ENCODE measurements at regions not wholly inside any gene's neighbourhood (a gene's known extent, or its start where the extent isn't known, plus 50 kb on each side); places are given as distances from the start of the nearest gene placed in this dataset.
A peak's percentile ranks its signal among the peaks of the same experiment; 100 is the strongest.
"Not testable (repeated sequence)": the region's sequence is repeated elsewhere in the genome, so short reads cannot be mapped to it uniquely, and the experiment has no call there.

GRCh38 chr7:130831817-130832481 is 97.9 kb upstream of the KLF14 start:
- Mint-ChIP-seq H3K27ac (no peak overlapping the region), H3K4me1 (no peaks in the 10 kb centered on the region), H3K4me3 (no peak overlapping the region), H3K27me3 (no peaks in the 10 kb centered on the region), H3K9me3 (peaks cover 15 to 22% of the 10 kb centered on the region in 2 donors)
- DNase-seq (no peak), ATAC-seq (no peak)

- DNase-seq (peak in 1 of 2 donors; percentile 53), ATAC-seq (peak; percentile 92)
- Mint-ChIP-seq H3K4me3 (peak overlapping the region in 1 of 2 donors; percentile 36), H3K27me3 (peaks cover 6% of the 10 kb centered on the region), H3K4me1 (peaks cover 43% of the 10 kb centered on the region), H3K9me3 (no peaks in the 10 kb centered on the region), H3K27ac (peak overlapping the region; percentile 81 to 92)
These were observed 104.7 kb upstream of the KLF14 start for GRCh38 chr7:130838738-130839137.

- no peak for ATAC-seq
- peaks cover 43% of the 10 kb centered on the region for H3K4me1 Mint-ChIP-seq
- peak overlapping the region in 1 of 2 donors; percentile 72 for H3K4me3 Mint-ChIP-seq
- no peak for DNase-seq
- H3K27ac Mint-ChIP-seq, result peak overlapping the region in 1 of 2 donors; percentile 43
- peaks cover 6% of the 10 kb centered on the region for H3K27me3 Mint-ChIP-seq
- no peaks in the 10 kb centered on the region for H3K9me3 Mint-ChIP-seq
These were observed 106.6 kb upstream of the KLF14 start for GRCh38 chr7:130840599-130840998.

- H3K27ac Mint-ChIP-seq, result peak overlapping the region in 1 of 2 donors; percentile 1
- H3K4me3 Mint-ChIP-seq, result peak overlapping the region; percentile 70 to 72
- peak in 1 of 2 donors; percentile 21 for DNase-seq
- H3K4me1 Mint-ChIP-seq, result peaks cover 43% of the 10 kb centered on the region
- no peaks in the 10 kb centered on the region for H3K9me3 Mint-ChIP-seq
- H3K27me3 Mint-ChIP-seq, result peaks cover 6% of the 10 kb centered on the region
- peak; percentile 38 for ATAC-seq
These were observed 107.4 kb upstream of the KLF14 start for GRCh38 chr7:130841416-130841815.

- DNase-seq, result no peak
- no peak overlapping the region for H3K4me3 Mint-ChIP-seq
- no peaks in the 10 kb centered on the region for H3K9me3 Mint-ChIP-seq
- no peak for ATAC-seq
- H3K27me3 Mint-ChIP-seq, result peaks cover 6% of the 10 kb centered on the region
- H3K27ac Mint-ChIP-seq, result peak overlapping the region in 1 of 2 donors; percentile 38
- H3K4me1 Mint-ChIP-seq, result peaks cover 38% of the 10 kb centered on the region
These were observed 109.7 kb upstream of the KLF14 start for GRCh38 chr7:130843703-130844102.

- H3K4me1 Mint-ChIP-seq, result peaks cover 30% of the 10 kb centered on the region
- H3K9me3 Mint-ChIP-seq, result no peaks in the 10 kb centered on the region
- peak overlapping the region in 1 of 2 donors; percentile 45 for H3K27ac Mint-ChIP-seq
- no peak overlapping the region for H3K4me3 Mint-ChIP-seq
- ATAC-seq (no peak), DNase-seq (no peak)
- peaks cover 5% of the 10 kb centered on the region for H3K27me3 Mint-ChIP-seq
These were observed 111.0 kb upstream of the KLF14 start for GRCh38 chr7:130844811-130845580.

GRCh38 chr7:130845581-130846085 is 111.6 kb upstream of the KLF14 start:
- DNase-seq (no peak), ATAC-seq (no peak)
- Mint-ChIP-seq H3K9me3 (no peaks in the 10 kb centered on the region), H3K27me3 (no peaks in the 10 kb centered on the region), H3K4me3 (no peak overlapping the region), H3K4me1 (peaks cover 24% of the 10 kb centered on the region), H3K27ac (no peak overlapping the region)

GRCh38 chr7:130849604-130850003 is 115.6 kb upstream of the KLF14 start:
- no peak for ATAC-seq

GRCh38 chr7:130850956-130851355 is 116.9 kb upstream of the KLF14 start:
- H3K27me3 Mint-ChIP-seq, result no peaks in the 10 kb centered on the region
- no peak for ATAC-seq

More at GRCh38 chr7:130849604-130850003, 115.6 kb upstream of the KLF14 start:
- H3K27me3 Mint-ChIP-seq, result no peaks in the 10 kb centered on the region
- no peak overlapping the region for H3K4me3 Mint-ChIP-seq
- H3K27ac Mint-ChIP-seq, result no peak overlapping the region
- no peaks in the 10 kb centered on the region for H3K9me3 Mint-ChIP-seq
- no peaks in the 10 kb centered on the region for H3K4me1 Mint-ChIP-seq
- DNase-seq, result no peak

GRCh38 chr7:130852867-130853266 is 118.9 kb upstream of the KLF14 start:
- Mint-ChIP-seq H3K9me3 (peaks cover 13 to 16% of the 10 kb centered on the region in 2 donors), H3K27me3 (no peaks in the 10 kb centered on the region), H3K4me3 (no peak overlapping the region), H3K4me1 (no peaks in the 10 kb centered on the region), H3K27ac (no peak overlapping the region)
- DNase-seq, result no peak
- ATAC-seq, result no peak

More at GRCh38 chr7:130850956-130851355, 116.9 kb upstream of the KLF14 start:
- H3K4me1 Mint-ChIP-seq, result no peaks in the 10 kb centered on the region
- H3K27ac Mint-ChIP-seq, result no peak overlapping the region
- H3K4me3 Mint-ChIP-seq, result no peak overlapping the region
- H3K9me3 Mint-ChIP-seq, result no peaks in the 10 kb centered on the region
- DNase-seq, result no peak

GRCh38 chr7:130853503-130854279 is 119.7 kb upstream of the KLF14 start:
- DNase-seq (no peak), ATAC-seq (no peak)
- no peak overlapping the region for H3K27ac Mint-ChIP-seq
- peaks cover 21 to 24% of the 10 kb centered on the region in 2 donors for H3K9me3 Mint-ChIP-seq
- no peak overlapping the region for H3K4me3 Mint-ChIP-seq
- H3K4me1 Mint-ChIP-seq, result no peaks in the 10 kb centered on the region
- no peaks in the 10 kb centered on the region for H3K27me3 Mint-ChIP-seq

GRCh38 chr7:130854481-130854880 is 120.5 kb upstream of the KLF14 start:
- Mint-ChIP-seq H3K9me3 (peaks cover 29 to 32% of the 10 kb centered on the region in 2 donors), H3K27me3 (no peaks in the 10 kb centered on the region), H3K4me3 (no peak overlapping the region), H3K27ac (no peak overlapping the region), H3K4me1 (no peaks in the 10 kb centered on the region)
- DNase-seq (no peak), ATAC-seq (no peak)

- H3K4me3 Mint-ChIP-seq, result no peak overlapping the region
- H3K4me1 Mint-ChIP-seq, result no peaks in the 10 kb centered on the region
- H3K27ac Mint-ChIP-seq, result no peak overlapping the region
- no peaks in the 10 kb centered on the region for H3K27me3 Mint-ChIP-seq
- ATAC-seq (no peak), DNase-seq (no peak)
- H3K9me3 Mint-ChIP-seq, result peaks cover 36 to 56% of the 10 kb centered on the region in 2 donors
These were observed 122.9 kb upstream of the KLF14 start for GRCh38 chr7:130856866-130857265.

GRCh38 chr7:130860832-130861231 is 126.8 kb upstream of the KLF14 start:
- H3K27ac Mint-ChIP-seq, result peak overlapping the region in 1 of 2 donors; percentile 61
- H3K4me3 Mint-ChIP-seq, H3K27me3 Mint-ChIP-seq, ATAC-seq, DNase-seq, H3K4me1 Mint-ChIP-seq: not testable (repeated sequence)
- H3K9me3 Mint-ChIP-seq, result peaks cover 45 to 71% of the 10 kb centered on the region in 2 donors
